ENCODE measurements at regions not wholly inside any gene's neighbourhood (a gene's known extent, or its start where the extent isn't known, plus 50 kb on each side); places are given as distances from the start of the nearest gene placed in this dataset.

- TF ChIP-seq CTCF (IDR thresholded peaks at IDR 0.05; ENCODE audit: low read depth, low read length) (no peak), POLR2A (IDR thresholded peaks at IDR 0.05; ENCODE audit: extremely low read depth, insufficient read length) (no peak)
These were observed 244.6 kb downstream of the ARPP21 start for GRCh38 chr3:35883929-35884328.
